KOPT-K1 (cell line): ENCODE measurements at regions not wholly inside any gene's neighbourhood (a gene's known extent, or its start where the extent isn't known, plus 50 kb on each side); places are given as distances from the start of the nearest gene placed in this dataset.
"Not testable (repeated sequence)": the region's sequence is repeated elsewhere in the genome, so short reads cannot be mapped to it uniquely, and the experiment has no call there.

Experiments
- H3K27ac ChIP-seq: fragments of 200-600 bp; sonication (generic); 2 replicates; pipeline ENCODE4 v1.5.1; 2016; ENCODE audit warnings: antibody characterized with exemption, mild to moderate bottlenecking, low read depth, low read length; ENCODE audit not compliant: poor library complexity, severe bottlenecking
- H3K36me3 ChIP-seq: fragments of 200-600 bp; sonication (generic); 2 replicates; pipeline ENCODE4 v1.5.1; 2017; ENCODE audit warnings: antibody characterized with exemption, mild to moderate bottlenecking, low read length, moderate library complexity; ENCODE audit not compliant: insufficient read depth
- H3K9me3 ChIP-seq: fragments of 200-600 bp; sonication (generic); 2 replicates; pipeline ENCODE4 v1.5.1; 2017; ENCODE audit warnings: antibody characterized with exemption, low read length, mild to moderate bottlenecking; ENCODE audit not compliant: insufficient read depth, poor library complexity, severe bottlenecking

DNA sequence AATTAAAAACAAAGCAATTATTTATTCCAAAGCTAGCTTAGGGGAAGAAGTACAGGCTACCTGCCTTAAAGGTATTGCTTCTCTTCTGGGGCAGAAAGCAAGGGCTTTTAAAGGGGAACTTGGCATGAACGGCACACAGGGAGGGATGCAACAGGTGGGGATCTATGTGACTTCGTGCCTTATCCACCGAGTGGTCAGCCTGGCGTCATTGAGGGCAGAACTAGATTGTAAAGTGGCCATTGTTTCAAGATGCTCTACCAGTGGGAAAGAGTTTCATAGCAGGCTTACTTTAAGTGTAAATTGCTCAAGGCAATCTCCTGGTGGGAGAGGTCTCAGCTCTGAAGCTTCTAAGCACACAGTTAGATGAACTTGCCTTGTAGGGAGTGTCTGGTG, 360.4 kb downstream of the ATP23 start:
- H3K9me3 ChIP-seq = no peaks in the 10 kb centered on the region
- H3K36me3 ChIP-seq = no peaks in the 10 kb centered on the region
- no peak overlapping the region for H3K27ac ChIP-seq

DNA sequence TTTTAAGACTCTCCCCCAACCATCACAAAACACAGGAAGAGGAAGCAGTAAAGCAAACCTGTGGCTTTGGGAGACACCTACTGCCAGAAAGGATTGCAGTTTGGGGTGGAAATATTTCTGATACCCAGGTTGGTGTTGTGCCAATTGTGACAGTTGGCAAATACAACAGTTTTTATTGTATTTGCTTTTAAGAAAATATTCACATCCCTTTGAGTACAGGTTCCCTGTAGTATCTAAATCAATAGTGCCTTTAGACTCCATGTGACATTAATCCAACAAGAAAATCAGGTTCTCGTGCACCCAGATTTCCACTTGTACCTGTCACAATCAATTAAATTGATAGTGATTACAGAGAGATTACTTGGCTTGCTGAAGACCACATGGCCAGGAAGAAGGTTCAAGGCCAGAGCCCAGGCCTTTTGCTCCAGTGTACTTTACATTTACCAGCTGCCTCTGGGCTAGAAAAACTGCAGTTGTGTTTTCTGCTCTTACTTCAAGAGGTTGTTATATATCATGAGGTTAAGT, 361.2 kb downstream of the ATP23 start:
- H3K36me3 ChIP-seq = no peaks in the 10 kb centered on the region
- H3K9me3 ChIP-seq = no peaks in the 10 kb centered on the region
- H3K27ac ChIP-seq = no peak overlapping the region

- Histone ChIP-seq H3K9me3 (no peaks in the 10 kb centered on the region), H3K27ac (no peak overlapping the region), H3K36me3 (no peaks in the 10 kb centered on the region)
Measured at GRCh38 chr12:58306266-58307000, 365.1 kb downstream of the ATP23 start.

DNA sequence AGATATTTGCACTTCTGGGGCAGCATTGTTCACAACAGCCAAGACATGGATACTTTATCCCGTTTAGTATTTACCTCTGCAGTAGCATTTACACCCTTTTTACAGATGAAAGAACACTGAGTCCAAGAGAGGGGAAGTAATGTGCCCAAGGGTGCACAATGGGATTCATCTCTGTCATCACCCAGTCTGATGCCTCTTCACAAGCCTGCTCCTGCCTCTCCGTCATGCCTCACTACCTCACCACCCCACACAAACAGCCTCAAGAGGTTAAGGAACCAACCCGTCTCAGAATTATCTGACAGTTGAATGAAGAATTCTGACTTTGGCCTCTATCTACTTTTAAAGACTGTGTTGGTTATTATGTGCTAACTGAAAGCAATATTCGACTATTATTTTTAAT, 368.4 kb downstream of the ATP23 start:
- no peaks in the 10 kb centered on the region for H3K9me3 ChIP-seq
- H3K27ac ChIP-seq = no peak overlapping the region
- no peaks in the 10 kb centered on the region for H3K36me3 ChIP-seq

DNA sequence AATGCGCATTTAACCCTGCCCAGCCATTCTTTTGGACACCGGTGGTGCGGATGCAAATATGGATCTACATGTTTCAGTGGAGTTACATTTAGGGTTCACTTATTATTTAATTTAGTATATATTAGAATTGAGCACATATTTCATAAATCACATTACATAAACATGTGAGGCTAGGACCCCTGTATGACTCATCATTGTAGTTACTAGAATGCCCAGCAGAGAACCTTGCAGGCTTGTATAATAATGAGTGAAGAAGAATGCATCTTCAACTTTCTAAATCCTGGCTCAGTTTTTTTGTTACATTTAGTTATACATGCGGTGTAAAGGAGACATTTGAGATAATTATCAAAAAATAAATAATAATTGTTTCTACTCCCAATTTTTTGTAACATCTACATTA, 369.0 kb downstream of the ATP23 start:
- Histone ChIP-seq H3K36me3 (no peaks in the 10 kb centered on the region), H3K27ac (no peak overlapping the region), H3K9me3 (no peaks in the 10 kb centered on the region)

GRCh38 chr12:58310809-58311622, 369.6 kb downstream of the ATP23 start:
- no peak overlapping the region for H3K27ac ChIP-seq
- no peaks in the 10 kb centered on the region for H3K9me3 ChIP-seq
- H3K36me3 ChIP-seq = no peaks in the 10 kb centered on the region

DNA sequence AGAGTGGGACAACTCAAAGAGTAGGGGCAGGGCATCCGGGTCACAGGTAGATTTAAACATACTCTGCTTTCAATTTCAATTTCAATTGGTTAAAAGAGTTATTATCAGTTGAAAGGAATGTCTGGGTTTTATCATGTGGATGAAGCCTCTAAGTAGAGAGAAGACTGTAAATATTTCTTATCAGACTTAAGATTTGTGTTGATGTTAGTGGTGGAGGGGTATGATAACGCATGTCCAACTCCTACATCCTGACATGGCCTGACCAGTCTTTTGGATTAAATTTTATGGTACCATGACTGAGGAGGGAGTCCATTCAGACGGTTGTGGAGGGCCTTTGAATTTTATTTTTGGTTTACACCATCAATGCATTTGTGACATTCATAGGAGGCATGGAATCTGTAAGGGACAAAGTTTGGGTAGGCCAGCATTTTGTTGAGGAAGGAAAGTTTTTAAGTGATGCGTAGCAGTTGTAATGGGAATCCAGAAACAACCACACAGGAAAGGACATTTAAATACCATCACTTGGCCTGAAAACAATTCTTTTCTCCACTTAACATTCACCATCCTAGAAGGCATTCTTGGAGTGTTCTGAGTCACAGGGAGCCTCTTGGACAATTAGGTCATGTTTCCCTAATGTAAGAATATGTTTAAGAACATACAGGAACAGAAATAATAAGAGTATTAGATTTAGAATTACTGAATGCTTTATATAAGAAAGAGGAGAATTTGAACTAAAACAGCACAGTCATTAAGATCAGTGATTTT, 371.9 kb downstream of the ATP23 start:
- Histone ChIP-seq H3K9me3 (no peaks in the 10 kb centered on the region), H3K36me3 (no peaks in the 10 kb centered on the region), H3K27ac (no peak overlapping the region)

- Histone ChIP-seq H3K9me3 (no peaks in the 10 kb centered on the region), H3K27ac (no peak overlapping the region), H3K36me3 (no peaks in the 10 kb centered on the region)
Measured at GRCh38 chr12:58314610-58315009, 373.2 kb downstream of the ATP23 start.

- Histone ChIP-seq H3K27ac (no peak overlapping the region), H3K36me3 (no peaks in the 10 kb centered on the region), H3K9me3 (no peaks in the 10 kb centered on the region)
Measured at GRCh38 chr12:58316926-58317325, 375.6 kb downstream of the ATP23 start.

GRCh38 chr12:58321414-58321813, 380.0 kb downstream of the ATP23 start:
- Histone ChIP-seq H3K27ac (no peak overlapping the region), H3K9me3 (no peaks in the 10 kb centered on the region), H3K36me3 (no peaks in the 10 kb centered on the region)

DNA sequence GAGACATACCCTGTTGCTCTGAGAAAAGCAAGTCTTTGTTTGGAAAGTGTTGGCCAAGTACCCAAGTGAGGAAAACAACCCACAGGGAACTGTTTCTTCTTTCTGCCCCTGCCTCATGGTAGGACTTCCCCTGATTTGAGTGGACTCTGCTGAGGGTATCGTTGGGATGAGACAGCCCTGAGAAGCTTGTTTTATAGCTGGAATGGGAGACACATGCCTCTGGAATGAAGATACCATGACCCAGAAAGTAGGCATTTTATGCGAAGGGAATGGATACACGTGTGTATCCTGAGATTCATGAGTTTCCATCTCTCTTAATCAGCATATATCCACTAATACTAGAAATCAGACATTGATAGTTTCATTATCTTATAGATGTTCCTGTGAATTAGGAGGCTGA, 382.3 kb downstream of the ATP23 start:
- H3K9me3 ChIP-seq = no peaks in the 10 kb centered on the region
- no peak overlapping the region for H3K27ac ChIP-seq
- no peaks in the 10 kb centered on the region for H3K36me3 ChIP-seq

- no peaks in the 10 kb centered on the region for H3K9me3 ChIP-seq
- no peak overlapping the region for H3K27ac ChIP-seq
- no peaks in the 10 kb centered on the region for H3K36me3 ChIP-seq
Measured at GRCh38 chr12:58325561-58325960, 384.2 kb downstream of the ATP23 start.

DNA sequence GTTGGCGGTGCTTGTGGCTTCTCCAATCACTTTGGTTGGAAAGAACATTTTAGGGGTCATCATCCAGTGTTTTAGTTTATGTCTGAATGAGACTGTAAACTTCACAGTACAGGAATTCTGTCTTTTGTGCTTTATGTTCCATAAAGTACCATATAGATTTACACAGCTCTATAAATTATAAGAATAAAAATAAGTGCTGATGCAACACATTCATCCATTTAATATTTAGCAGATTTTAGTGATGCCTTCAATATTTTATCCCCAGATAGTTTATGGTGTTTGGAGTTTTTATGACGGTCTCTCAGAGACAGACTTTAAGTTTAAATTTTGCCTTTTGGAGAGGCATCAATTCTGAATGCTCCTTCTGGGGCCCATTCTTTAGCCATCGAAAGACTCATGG, 385.2 kb downstream of the ATP23 start:
- Histone ChIP-seq H3K27ac (no peak overlapping the region), H3K36me3 (no peaks in the 10 kb centered on the region), H3K9me3 (no peaks in the 10 kb centered on the region)

GRCh38 chr12:58336581-58337242, 395.3 kb downstream of the ATP23 start:
- not testable (repeated sequence) for H3K36me3 ChIP-seq, H3K9me3 ChIP-seq, H3K27ac ChIP-seq

DNA sequence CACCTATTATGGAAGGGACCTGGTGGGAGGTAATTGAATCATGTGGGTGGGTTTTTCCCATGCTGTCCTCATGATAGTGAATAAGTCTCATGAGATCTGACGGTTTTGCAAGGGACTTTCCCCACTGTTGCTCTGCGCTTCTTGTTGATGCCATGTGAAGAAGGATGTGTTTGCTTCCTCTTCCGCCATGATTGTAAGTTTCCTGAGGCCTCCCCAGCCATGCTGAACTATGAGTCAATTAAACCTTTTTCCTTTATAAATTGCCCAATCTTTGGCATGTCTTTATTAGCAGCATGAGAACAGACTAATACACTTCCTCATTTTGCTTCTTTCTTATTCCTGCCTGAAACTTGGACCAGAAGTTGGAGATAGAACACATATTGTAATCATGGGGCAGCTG, 396.2 kb downstream of the ATP23 start:
- H3K36me3 ChIP-seq, H3K27ac ChIP-seq, H3K9me3 ChIP-seq: not testable (repeated sequence)
